ENCODE measurements at regions not wholly inside any gene's neighbourhood (a gene's known extent, or its start where the extent isn't known, plus 50 kb on each side); places are given as distances from the start of the nearest gene placed in this dataset.

DNA sequence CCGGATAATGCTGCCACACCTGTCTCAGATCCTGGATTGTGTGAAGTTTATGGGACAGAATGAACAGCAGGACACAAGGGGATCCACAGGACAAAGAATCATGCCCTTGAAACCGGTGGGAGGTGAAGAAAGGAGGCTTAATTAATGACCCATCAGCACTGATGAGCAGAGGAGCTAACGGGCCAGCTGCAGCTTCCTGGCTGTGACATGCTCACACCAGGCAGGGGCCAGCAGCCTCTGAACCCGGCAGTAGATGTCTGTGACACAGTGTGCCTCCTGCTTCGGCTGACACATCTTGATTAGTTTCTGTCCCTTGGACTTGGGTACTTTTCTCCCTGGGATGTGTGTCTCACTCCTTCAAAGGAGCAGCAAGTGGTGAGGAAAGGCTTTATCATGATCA lies 328.8 kb upstream of the BRINP1 start:
- Mint-ChIP-seq H3K27me3 (ENCODE audit: insufficient read depth, unreplicated experiment) (no peaks in the 10 kb centered on the region), H3K9me3 (ENCODE audit: unreplicated experiment) (peaks cover 32% of the 10 kb centered on the region), H3K4me1 (ENCODE audit: insufficient read depth, unreplicated experiment) (no peaks in the 10 kb centered on the region), H3K36me3 (ENCODE audit: insufficient read depth, unreplicated experiment) (no peaks in the 10 kb centered on the region), H3K4me3 (ENCODE audit: unreplicated experiment) (no peak overlapping the region), H3K27ac (ENCODE audit: low read depth, unreplicated experiment) (no peak overlapping the region)
- ChIA-PET CTCF (no interaction called here), POLR2A (no interaction called here)
- no peak for DNase-seq (ENCODE audit: unreplicated experiment)
- TF ChIP-seq, protein P1, sequence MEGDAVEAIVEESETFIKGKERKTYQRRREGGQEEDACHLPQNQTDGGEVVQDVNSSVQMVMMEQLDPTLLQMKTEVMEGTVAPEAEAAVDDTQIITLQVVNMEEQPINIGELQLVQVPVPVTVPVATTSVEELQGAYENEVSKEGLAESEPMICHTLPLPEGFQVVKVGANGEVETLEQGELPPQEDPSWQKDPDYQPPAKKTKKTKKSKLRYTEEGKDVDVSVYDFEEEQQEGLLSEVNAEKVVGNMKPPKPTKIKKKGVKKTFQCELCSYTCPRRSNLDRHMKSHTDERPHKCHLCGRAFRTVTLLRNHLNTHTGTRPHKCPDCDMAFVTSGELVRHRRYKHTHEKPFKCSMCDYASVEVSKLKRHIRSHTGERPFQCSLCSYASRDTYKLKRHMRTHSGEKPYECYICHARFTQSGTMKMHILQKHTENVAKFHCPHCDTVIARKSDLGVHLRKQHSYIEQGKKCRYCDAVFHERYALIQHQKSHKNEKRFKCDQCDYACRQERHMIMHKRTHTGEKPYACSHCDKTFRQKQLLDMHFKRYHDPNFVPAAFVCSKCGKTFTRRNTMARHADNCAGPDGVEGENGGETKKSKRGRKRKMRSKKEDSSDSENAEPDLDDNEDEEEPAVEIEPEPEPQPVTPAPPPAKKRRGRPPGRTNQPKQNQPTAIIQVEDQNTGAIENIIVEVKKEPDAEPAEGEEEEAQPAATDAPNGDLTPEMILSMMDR (IDR thresholded peaks at IDR 0.05; ENCODE audit: unreplicated experiment): no peak
- intact Hi-C loops (cut with micrococcal nuclease): loop anchor here (10.0 kb wide), 1 partner anchor 133 kb away; no protein-coding TSS in a partner anchor
- no TSS peak for BruUV-seq (replicated peaks)

DNA sequence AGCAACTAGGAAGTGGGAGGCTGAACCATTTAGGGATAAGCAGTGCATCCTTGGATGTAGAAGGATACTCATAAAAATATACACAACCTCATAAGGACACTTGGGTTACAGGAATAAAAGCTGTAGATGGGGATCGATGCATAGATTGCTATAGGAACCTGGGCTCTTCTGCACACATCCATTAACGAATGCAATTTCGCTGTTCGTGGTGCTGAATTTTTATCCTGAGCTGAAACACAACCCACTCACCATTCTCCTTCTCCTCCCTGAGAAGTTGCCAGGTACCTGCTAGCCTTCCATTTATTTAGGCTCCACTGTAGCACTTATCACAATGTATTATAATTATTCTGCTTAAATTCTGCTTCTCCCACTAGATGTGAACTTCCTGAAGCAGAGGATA lies 320.6 kb upstream of the BRINP1 start:
- H3K27ac Mint-ChIP-seq (ENCODE audit: low read depth, unreplicated experiment): no peak overlapping the region
- CTCF ChIA-PET: interaction anchor here (0.6 kb wide), 1 partner anchor 37 kb away, joined by 4 read pairs; no protein-coding TSS in a partner anchor
- peaks cover 40% of the 10 kb centered on the region for H3K9me3 Mint-ChIP-seq (ENCODE audit: unreplicated experiment)
- TF ChIP-seq, protein P1 (IDR thresholded peaks at IDR 0.05; ENCODE audit: unreplicated experiment): no peak
- no peaks in the 10 kb centered on the region for H3K4me1 Mint-ChIP-seq (ENCODE audit: insufficient read depth, unreplicated experiment)
- BruUV-seq (replicated peaks): no TSS peak
- no peaks in the 10 kb centered on the region for H3K36me3 Mint-ChIP-seq (ENCODE audit: insufficient read depth, unreplicated experiment)
- DNase-seq (ENCODE audit: unreplicated experiment): peak; percentile 2
- no peaks in the 10 kb centered on the region for H3K27me3 Mint-ChIP-seq (ENCODE audit: insufficient read depth, unreplicated experiment)
- intact Hi-C loops (cut with micrococcal nuclease): loop anchor here (10.0 kb wide), 1 partner anchor 125 kb away; no protein-coding TSS in a partner anchor
- H3K4me3 Mint-ChIP-seq (ENCODE audit: unreplicated experiment): no peak overlapping the region
- POLR2A ChIA-PET: no interaction called here

DNA sequence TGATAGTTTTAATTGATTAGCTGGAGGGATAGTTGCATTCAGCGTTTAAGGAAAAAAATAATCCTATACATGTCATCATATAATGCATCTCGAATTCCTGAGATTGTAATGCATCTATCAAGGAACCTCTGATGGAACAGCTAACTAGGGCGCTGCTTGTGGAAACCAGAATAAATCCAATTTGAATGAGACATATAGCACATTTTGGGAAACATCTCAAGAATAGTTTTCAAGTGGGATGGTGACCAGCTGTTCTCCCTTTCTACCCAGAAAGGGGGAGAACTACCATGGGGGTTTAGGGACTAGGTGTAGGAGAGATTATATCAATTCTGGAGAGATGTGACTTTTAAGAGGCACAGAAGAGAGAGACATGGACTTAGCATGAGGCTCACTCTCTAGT lies 319.3 kb upstream of the BRINP1 start:
- no peak for DNase-seq (ENCODE audit: unreplicated experiment)
- H3K27ac Mint-ChIP-seq (ENCODE audit: low read depth, unreplicated experiment): no peak overlapping the region
- CTCF ChIA-PET: interaction anchor here (0.6 kb wide), 1 partner anchor 20 kb away, joined by 3 read pairs; no protein-coding TSS in a partner anchor
- POLR2A ChIA-PET: no interaction called here
- no peak overlapping the region for H3K4me3 Mint-ChIP-seq (ENCODE audit: unreplicated experiment)
- no peaks in the 10 kb centered on the region for H3K27me3 Mint-ChIP-seq (ENCODE audit: insufficient read depth, unreplicated experiment)
- BruUV-seq (replicated peaks): no TSS peak
- H3K4me1 Mint-ChIP-seq (ENCODE audit: insufficient read depth, unreplicated experiment): no peaks in the 10 kb centered on the region
- H3K9me3 Mint-ChIP-seq (ENCODE audit: unreplicated experiment): peaks cover 31% of the 10 kb centered on the region
- intact Hi-C loops (cut with micrococcal nuclease): no loop called here
- TF ChIP-seq, protein P1 (IDR thresholded peaks at IDR 0.05; ENCODE audit: unreplicated experiment): no peak
- H3K36me3 Mint-ChIP-seq (ENCODE audit: insufficient read depth, unreplicated experiment): no peaks in the 10 kb centered on the region

DNA sequence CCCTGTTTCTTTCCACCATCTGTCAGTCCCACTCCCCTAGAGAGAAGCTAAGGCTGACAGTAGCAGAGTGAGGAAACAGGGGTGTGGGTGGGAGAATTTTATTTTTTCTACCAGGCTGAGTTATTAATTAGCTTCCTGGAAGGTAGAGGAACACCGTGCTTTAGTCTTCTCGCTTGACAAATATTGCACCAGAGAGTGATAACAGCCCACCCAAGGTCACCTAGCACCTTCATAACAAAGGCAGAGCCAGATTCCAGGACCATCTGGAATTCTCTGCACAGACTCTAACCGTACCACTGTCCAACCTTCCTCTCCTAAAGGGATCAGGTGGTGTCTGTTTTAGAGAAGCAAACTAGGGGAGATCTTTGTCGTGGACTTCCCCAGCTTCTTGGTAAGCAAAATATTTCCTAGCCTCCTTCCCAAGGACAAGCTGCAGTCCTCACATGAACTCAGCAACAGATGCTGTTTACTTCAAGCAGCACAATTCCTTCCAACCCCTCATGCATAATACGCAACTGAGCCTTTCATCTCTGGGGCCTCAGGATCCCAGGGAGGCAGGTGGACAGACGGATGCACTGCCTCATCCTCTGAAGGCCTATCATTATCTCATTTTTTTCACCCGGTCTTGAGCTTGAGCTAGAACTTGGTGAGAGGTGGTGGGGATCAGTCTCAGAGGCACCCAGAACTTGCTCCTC lies 308.7 kb upstream of the BRINP1 start:
- H3K4me1 Mint-ChIP-seq (ENCODE audit: insufficient read depth, unreplicated experiment): no peaks in the 10 kb centered on the region
- CTCF ChIA-PET: interaction anchor here (0.7 to 0.8 kb wide), 2 partner anchors 16 to 1493 kb away, joined by 3 read pairs; no protein-coding TSS in a partner anchor
- H3K36me3 Mint-ChIP-seq (ENCODE audit: insufficient read depth, unreplicated experiment): no peaks in the 10 kb centered on the region
- H3K27ac Mint-ChIP-seq (ENCODE audit: low read depth, unreplicated experiment): no peak overlapping the region
- BruUV-seq (replicated peaks): no TSS peak
- DNase-seq (ENCODE audit: unreplicated experiment): no peak
- H3K9me3 Mint-ChIP-seq (ENCODE audit: unreplicated experiment): peaks cover 7% of the 10 kb centered on the region
- TF ChIP-seq, protein P1 (IDR thresholded peaks at IDR 0.05; ENCODE audit: unreplicated experiment): no peak
- H3K27me3 Mint-ChIP-seq (ENCODE audit: insufficient read depth, unreplicated experiment): no peaks in the 10 kb centered on the region
- POLR2A ChIA-PET: no interaction called here
- H3K4me3 Mint-ChIP-seq (ENCODE audit: unreplicated experiment): no peak overlapping the region
- intact Hi-C loops (cut with micrococcal nuclease): no loop called here

Measured in MCF 10A (cell line).